Adrenal gland (tissue), 5 donors: ENCODE measurements at regions not wholly inside any gene's neighbourhood (a gene's known extent, or its start where the extent isn't known, plus 50 kb on each side); places are given as distances from the start of the nearest gene placed in this dataset.

Experiments
- CTCF ChIP-seq, 6 experiments: fragments of 450-650 bp in 4 of 6; fragments of 200-600 bp in 2 of 6; sonication (generic) in 1 of 6; IDR thresholded peaks; 1 replicate in 5 of 6; 2 replicates in 1 of 6; pipeline versions ENCODE4 v1.5.1 to v1.8.0; 2016 to 2021; ENCODE audit warnings: antibody characterized with exemption in 6 of 6, mild to moderate bottlenecking in 2 of 6, moderate library complexity in 1 of 6
- POLR2A ChIP-seq, 2 donors: fragments of 450-650 bp; IDR thresholded peaks; one replicate each; pipeline ENCODE4 v1.6.1; 2017; ENCODE audit warnings: antibody characterized with exemption in 2 of 2, mild to moderate bottlenecking in 2 of 2, moderate library complexity in 1 of 2
- donor health status: DM: no; HTN: no; CAD: no.

- TF ChIP-seq POLR2A (IDR thresholded peaks at IDR 0.05): no peak
- TF ChIP-seq CTCF (IDR thresholded peaks at IDR 0.05): no peak
Observed at GRCh38 chr5:36382890-36383289, 81.2 kb upstream of the RANBP3L start.
